MM.1S (cell line): ENCODE measurements at regions not wholly inside any gene's neighbourhood (a gene's known extent, or its start where the extent isn't known, plus 50 kb on each side); places are given as distances from the start of the nearest gene placed in this dataset.
"Not testable (repeated sequence)": the region's sequence is repeated elsewhere in the genome, so short reads cannot be mapped to it uniquely, and the experiment has no call there.

Experiments
- DNase-seq: peaks from one replicate; pipeline ENCODE4 v3.0.0-alpha.2; 2015
- H2AFZ ChIP-seq: fragments of 300-600 bp; sonication (generic); 2 replicates; pipeline ENCODE4 v1.6.0; 2016; ENCODE audit warnings: antibody characterized with exemption, low read length
- H3F3A ChIP-seq: fragments of 300-600 bp; sonication (generic); 2 replicates; pipeline ENCODE4 v1.6.1; 2016; ENCODE audit warnings: mild to moderate bottlenecking, antibody characterized with exemption, low read length, moderate library complexity, mixed read lengths; ENCODE audit not compliant: insufficient read depth
- H3K27ac ChIP-seq: fragments of 300-600 bp; sonication (generic); 2 replicates; pipeline ENCODE4 v1.5.1; 2016; ENCODE audit warnings: mild to moderate bottlenecking, low read length
- H3K27me3 ChIP-seq: fragments of 300-600 bp; sonication (generic); replicated peaks from 2 replicates; pipeline ENCODE4 v1.6.0; 2016; ENCODE audit warnings: low read length; ENCODE audit not compliant: insufficient read depth
- H3K36me3 ChIP-seq: fragments of 300-600 bp; sonication (generic); replicated peaks from 2 replicates; pipeline ENCODE4 v1.6.1; 2016; ENCODE audit warnings: mild to moderate bottlenecking, low read length, mixed read lengths; ENCODE audit not compliant: insufficient read depth
- H3K4me1 ChIP-seq: fragments of 300-600 bp; sonication (generic); 2 replicates; pipeline ENCODE4 v1.6.1; 2016; ENCODE audit warnings: low read length, mixed read lengths
- H3K4me2 ChIP-seq: fragments of 300-600 bp; sonication (generic); 2 replicates; pipeline ENCODE4 v1.6.0; 2016; ENCODE audit warnings: low read depth, low read length
- H3K4me3 ChIP-seq: fragments of 300-600 bp; sonication (generic); 2 replicates; pipeline ENCODE4 v1.5.1; 2016; ENCODE audit warnings: low read length, mixed read lengths
- H3K79me2 ChIP-seq: fragments of 300-600 bp; sonication (generic); 2 replicates; pipeline ENCODE4 v1.6.1; 2016; ENCODE audit warnings: mixed run types, low read length, mixed read lengths
- H3K9ac ChIP-seq: fragments of 300-600 bp; sonication (generic); 2 replicates; pipeline ENCODE4 v1.6.1; 2016; ENCODE audit warnings: low read length, mixed read lengths
- H3K9me2 ChIP-seq: fragments of 300-600 bp; sonication (generic); replicated peaks from 2 replicates; pipeline ENCODE4 v1.6.1; 2016; ENCODE audit warnings: mild to moderate bottlenecking, low read length, mixed read lengths; ENCODE audit not compliant: insufficient read depth
- H3K9me3 ChIP-seq: fragments of 300-600 bp; sonication (generic); replicated peaks from 2 replicates; pipeline ENCODE4 v1.6.1; 2016; ENCODE audit warnings: mild to moderate bottlenecking, low read length, mixed read lengths; ENCODE audit not compliant: insufficient read depth
- H4K20me1 ChIP-seq: fragments of 300-600 bp; sonication (generic); 2 replicates; pipeline ENCODE4 v1.6.1; 2016; ENCODE audit warnings: mild to moderate bottlenecking, low read length, moderate library complexity, mixed read lengths; ENCODE audit not compliant: insufficient read depth
- EZH2 ChIP-seq: fragments of 300-600 bp; sonication (generic); optimal IDR thresholded peaks from 2 replicates; pipeline ENCODE3; 2017; ENCODE audit warnings: low read depth, mild to moderate bottlenecking, antibody characterized with exemption, low read length, mixed read lengths
- EZH2phosphoT487 ChIP-seq: fragments of 300-600 bp; sonication (generic); IDR thresholded peaks from 2 replicates; pipeline ENCODE4 v1.6.1; 2018; ENCODE audit warnings: antibody characterized with exemption, low read length
- TF ChIP-seq, protein P1 (sequence below): fragments of 300-600 bp; sonication (generic); IDR thresholded peaks from 2 replicates; pipeline ENCODE4 v1.5.1; 2016; ENCODE audit warnings: antibody characterized with exemption, low read length, mixed read lengths

DNA sequence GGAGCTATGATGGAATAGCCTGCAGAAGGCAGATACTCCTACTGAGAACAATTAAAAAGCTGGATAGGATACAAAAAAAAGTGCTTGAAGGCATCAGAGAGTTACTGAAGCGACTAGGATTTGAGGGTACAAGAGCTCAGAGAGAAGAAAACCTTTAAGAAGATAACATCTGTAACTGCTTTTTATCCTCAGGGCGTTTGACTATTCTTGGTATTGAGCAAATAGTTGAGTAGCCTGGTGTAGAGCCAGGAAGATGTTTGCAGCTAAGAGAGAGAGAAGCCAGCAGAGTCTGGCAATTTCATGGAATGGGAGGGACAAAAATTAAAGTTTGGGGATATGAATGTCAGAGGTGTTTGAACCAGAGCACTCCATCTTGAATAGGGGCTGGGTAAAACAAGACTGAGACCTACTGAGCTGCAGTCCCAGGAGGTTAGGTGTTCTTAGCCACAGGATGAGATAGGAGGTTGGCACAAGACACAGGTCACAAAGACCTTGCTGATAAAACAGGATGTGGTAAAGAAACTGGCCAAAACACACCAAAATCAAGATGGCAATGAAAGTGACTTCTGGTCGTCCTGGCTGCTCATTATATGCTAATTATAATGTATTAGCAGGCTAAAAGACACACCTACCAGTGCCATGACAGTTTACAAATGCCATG lies 428.8 kb downstream of the SH2D4B start:
- Histone ChIP-seq H3K4me2 (no peak overlapping the region), H4K20me1 (no peaks in the 10 kb centered on the region), H3K27ac (no peak overlapping the region), H3K9ac (no peak overlapping the region), H3F3A (no peaks in the 10 kb centered on the region), H2AFZ (no peak overlapping the region), H3K4me1 (peaks cover 9% of the 10 kb centered on the region), H3K4me3 (no peak overlapping the region), H3K9me3 (no peaks in the 10 kb centered on the region), H3K9me2 (no peaks in the 10 kb centered on the region), H3K27me3 (no peaks in the 10 kb centered on the region), H3K36me3 (no peaks in the 10 kb centered on the region), H3K79me2 (no peaks in the 10 kb centered on the region)
- TF ChIP-seq, protein P1, sequence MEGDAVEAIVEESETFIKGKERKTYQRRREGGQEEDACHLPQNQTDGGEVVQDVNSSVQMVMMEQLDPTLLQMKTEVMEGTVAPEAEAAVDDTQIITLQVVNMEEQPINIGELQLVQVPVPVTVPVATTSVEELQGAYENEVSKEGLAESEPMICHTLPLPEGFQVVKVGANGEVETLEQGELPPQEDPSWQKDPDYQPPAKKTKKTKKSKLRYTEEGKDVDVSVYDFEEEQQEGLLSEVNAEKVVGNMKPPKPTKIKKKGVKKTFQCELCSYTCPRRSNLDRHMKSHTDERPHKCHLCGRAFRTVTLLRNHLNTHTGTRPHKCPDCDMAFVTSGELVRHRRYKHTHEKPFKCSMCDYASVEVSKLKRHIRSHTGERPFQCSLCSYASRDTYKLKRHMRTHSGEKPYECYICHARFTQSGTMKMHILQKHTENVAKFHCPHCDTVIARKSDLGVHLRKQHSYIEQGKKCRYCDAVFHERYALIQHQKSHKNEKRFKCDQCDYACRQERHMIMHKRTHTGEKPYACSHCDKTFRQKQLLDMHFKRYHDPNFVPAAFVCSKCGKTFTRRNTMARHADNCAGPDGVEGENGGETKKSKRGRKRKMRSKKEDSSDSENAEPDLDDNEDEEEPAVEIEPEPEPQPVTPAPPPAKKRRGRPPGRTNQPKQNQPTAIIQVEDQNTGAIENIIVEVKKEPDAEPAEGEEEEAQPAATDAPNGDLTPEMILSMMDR = no peak
- TF ChIP-seq EZH2 (no peak), EZH2phosphoT487 (no peak)
- peak; percentile 30 for DNase-seq

DNA sequence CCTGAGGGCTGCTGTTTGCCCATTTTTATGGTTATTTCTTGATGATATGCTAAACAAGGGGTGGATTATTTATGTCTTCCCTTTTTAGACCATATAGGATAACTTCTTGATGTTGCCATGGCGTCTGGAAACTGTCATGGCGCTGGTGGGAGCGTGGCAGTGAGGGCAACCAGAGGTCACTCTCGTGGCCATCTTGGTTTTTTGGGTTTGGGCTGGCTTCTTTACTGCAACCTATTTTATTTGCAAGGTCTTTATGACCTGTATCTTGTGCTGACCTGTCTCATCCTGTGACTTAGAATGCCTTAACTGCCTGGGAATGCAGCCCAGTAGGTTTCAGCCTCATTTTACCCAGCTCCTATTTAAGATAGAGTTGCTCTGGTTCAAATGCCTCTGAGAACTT lies 429.7 kb downstream of the SH2D4B start:
- H4K20me1 ChIP-seq, DNase-seq, H3K9me3 ChIP-seq, H3K4me3 ChIP-seq, H3K4me1 ChIP-seq, H3K9ac ChIP-seq, H3K27me3 ChIP-seq, H3K27ac ChIP-seq, H2AFZ ChIP-seq, H3K9me2 ChIP-seq, H3F3A ChIP-seq, H3K79me2 ChIP-seq, H3K4me2 ChIP-seq, H3K36me3 ChIP-seq: not testable (repeated sequence)

DNA sequence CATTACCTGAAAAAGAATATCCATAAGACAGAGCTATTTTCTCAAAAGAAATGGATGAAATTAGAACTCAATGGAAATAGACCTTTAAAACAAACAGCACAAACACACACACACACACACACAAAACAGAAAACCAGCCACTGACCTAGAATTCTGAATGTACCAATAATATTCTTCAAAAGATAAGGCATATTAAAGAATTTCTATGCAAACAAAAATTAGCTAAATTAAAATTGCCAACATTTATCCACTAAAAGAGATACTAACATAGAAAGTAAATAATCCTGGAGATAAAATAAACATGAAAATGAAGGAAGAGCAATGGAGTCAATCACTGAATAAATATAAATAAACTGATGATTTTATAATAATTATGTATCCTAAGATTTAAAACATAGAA lies 431.2 kb downstream of the SH2D4B start:
- Histone ChIP-seq H3K79me2 (no peaks in the 10 kb centered on the region), H3K9me3 (no peaks in the 10 kb centered on the region), H3K9me2 (no peaks in the 10 kb centered on the region), H3K27me3 (no peaks in the 10 kb centered on the region), H3K9ac (no peak overlapping the region), H3K4me2 (no peak overlapping the region), H3F3A (no peaks in the 10 kb centered on the region), H3K4me1 (peaks cover 9% of the 10 kb centered on the region), H2AFZ (no peak overlapping the region), H3K4me3 (no peak overlapping the region), H3K36me3 (no peaks in the 10 kb centered on the region), H4K20me1 (no peaks in the 10 kb centered on the region), H3K27ac (no peak overlapping the region)
- DNase-seq = no peak
- TF ChIP-seq, protein P1 = no peak
- TF ChIP-seq EZH2 (no peak), EZH2phosphoT487 (no peak)

DNA sequence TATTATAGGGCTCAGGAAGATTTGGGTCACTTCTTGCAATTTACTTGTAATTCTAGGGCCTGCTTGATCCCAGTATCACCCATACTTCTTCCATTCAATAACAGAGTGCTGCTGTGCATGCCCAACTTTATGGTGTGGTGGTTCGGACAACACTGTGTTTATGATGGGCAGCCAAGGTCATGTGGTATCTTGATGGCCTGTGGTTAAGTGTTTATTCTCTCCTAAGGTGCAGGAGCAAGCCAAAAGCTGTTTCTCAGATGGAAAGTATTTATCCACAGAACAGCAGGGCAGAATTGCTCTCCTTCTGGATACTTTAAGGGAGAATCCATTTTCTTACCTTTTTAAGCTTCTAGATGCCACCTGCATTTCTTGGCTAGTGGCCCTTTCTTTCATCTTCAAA lies 433.8 kb downstream of the SH2D4B start:
- Histone ChIP-seq H3K27me3 (no peaks in the 10 kb centered on the region), H3K9ac (no peak overlapping the region), H3K36me3 (no peaks in the 10 kb centered on the region), H3K27ac (no peak overlapping the region), H3K4me2 (no peak overlapping the region), H3K4me3 (no peak overlapping the region), H3K79me2 (no peaks in the 10 kb centered on the region), H3F3A (no peaks in the 10 kb centered on the region), H3K9me3 (no peaks in the 10 kb centered on the region), H3K4me1 (no peaks in the 10 kb centered on the region; the same call in 1 of the 2 replicates), H4K20me1 (no peaks in the 10 kb centered on the region), H3K9me2 (no peaks in the 10 kb centered on the region), H2AFZ (no peak overlapping the region)
- no peak for DNase-seq
- TF ChIP-seq EZH2phosphoT487 = no peak
- TF ChIP-seq, protein P1 = no peak
- TF ChIP-seq EZH2 = no peak
